Gastrocnemius medialis (tissue), 4 donors: ENCODE measurements at regions not wholly inside any gene's neighbourhood (a gene's known extent, or its start where the extent isn't known, plus 50 kb on each side); places are given as distances from the start of the nearest gene placed in this dataset.

ENCODE experiments used
- POLR2A ChIP-seq, 2 donors: fragments of 450-650 bp; IDR thresholded peaks; one replicate each; pipeline ENCODE4 v1.6.1; 2017; ENCODE audit warnings: antibody characterized with exemption in 2 of 2, mild to moderate bottlenecking in 2 of 2, moderate library complexity in 2 of 2
- TF ChIP-seq, protein P1 (sequence below), 5 experiments: fragments of 450-650 bp in 3 of 5; fragments of 200-600 bp in 2 of 5; sonication (generic) in 2 of 5; IDR thresholded peaks in 4 of 5; conservative IDR thresholded peaks in 1 of 5; 1 replicate in 4 of 5; 2 replicates in 1 of 5; pipeline ENCODE4 v1.5.1; 2016 to 2019; ENCODE audit warnings: antibody characterized with exemption in 5 of 5, mild to moderate bottlenecking in 3 of 5, moderate library complexity in 3 of 5

- TF ChIP-seq, protein P1, sequence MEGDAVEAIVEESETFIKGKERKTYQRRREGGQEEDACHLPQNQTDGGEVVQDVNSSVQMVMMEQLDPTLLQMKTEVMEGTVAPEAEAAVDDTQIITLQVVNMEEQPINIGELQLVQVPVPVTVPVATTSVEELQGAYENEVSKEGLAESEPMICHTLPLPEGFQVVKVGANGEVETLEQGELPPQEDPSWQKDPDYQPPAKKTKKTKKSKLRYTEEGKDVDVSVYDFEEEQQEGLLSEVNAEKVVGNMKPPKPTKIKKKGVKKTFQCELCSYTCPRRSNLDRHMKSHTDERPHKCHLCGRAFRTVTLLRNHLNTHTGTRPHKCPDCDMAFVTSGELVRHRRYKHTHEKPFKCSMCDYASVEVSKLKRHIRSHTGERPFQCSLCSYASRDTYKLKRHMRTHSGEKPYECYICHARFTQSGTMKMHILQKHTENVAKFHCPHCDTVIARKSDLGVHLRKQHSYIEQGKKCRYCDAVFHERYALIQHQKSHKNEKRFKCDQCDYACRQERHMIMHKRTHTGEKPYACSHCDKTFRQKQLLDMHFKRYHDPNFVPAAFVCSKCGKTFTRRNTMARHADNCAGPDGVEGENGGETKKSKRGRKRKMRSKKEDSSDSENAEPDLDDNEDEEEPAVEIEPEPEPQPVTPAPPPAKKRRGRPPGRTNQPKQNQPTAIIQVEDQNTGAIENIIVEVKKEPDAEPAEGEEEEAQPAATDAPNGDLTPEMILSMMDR (IDR thresholded peaks at IDR 0.05 in 4 of 5, conservative IDR thresholded peaks at IDR 0.05 in 1 of 5): no peak
- TF ChIP-seq POLR2A (IDR thresholded peaks at IDR 0.05): no peak
Measured at GRCh38 chr5:8952147-8952546, 593.7 kb downstream of the SEMA5A start.
